ENCODE measurements at regions not wholly inside any gene's neighbourhood (a gene's known extent, or its start where the extent isn't known, plus 50 kb on each side); places are given as distances from the start of the nearest gene placed in this dataset.
A peak's percentile ranks its signal among the peaks of the same experiment; 100 is the strongest.

- H3K36me3 ChIP-seq = no peaks in the 10 kb centered on the region
- H3K4me3 ChIP-seq (replicated peaks in 1 of 3) = no peak overlapping the region
- intact Hi-C loops (cut with DNase I) = no loop called here
- H3K27ac ChIP-seq = no peak overlapping the region
- H3K27me3 ChIP-seq = no peaks in the 10 kb centered on the region
- TF ChIP-seq, protein P1, sequence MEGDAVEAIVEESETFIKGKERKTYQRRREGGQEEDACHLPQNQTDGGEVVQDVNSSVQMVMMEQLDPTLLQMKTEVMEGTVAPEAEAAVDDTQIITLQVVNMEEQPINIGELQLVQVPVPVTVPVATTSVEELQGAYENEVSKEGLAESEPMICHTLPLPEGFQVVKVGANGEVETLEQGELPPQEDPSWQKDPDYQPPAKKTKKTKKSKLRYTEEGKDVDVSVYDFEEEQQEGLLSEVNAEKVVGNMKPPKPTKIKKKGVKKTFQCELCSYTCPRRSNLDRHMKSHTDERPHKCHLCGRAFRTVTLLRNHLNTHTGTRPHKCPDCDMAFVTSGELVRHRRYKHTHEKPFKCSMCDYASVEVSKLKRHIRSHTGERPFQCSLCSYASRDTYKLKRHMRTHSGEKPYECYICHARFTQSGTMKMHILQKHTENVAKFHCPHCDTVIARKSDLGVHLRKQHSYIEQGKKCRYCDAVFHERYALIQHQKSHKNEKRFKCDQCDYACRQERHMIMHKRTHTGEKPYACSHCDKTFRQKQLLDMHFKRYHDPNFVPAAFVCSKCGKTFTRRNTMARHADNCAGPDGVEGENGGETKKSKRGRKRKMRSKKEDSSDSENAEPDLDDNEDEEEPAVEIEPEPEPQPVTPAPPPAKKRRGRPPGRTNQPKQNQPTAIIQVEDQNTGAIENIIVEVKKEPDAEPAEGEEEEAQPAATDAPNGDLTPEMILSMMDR (IDR thresholded peaks at IDR 0.05) = no peak
- no peak for TF ChIP-seq POLR2A (IDR thresholded peaks at IDR 0.05)
- WGBS, 2 donors = 89 to 96% methylated on average over 1 of the region's 1 CpG
- H3K4me1 ChIP-seq = peaks cover 0 to 9% of the 10 kb centered on the region in 2 donors
- H3K9me3 ChIP-seq = no peaks in the 10 kb centered on the region
- no peak for DNase-seq
These were observed 210.3 kb downstream of the CYP26B1 start for GRCh38 chr2:71937396-71937795.

DNA sequence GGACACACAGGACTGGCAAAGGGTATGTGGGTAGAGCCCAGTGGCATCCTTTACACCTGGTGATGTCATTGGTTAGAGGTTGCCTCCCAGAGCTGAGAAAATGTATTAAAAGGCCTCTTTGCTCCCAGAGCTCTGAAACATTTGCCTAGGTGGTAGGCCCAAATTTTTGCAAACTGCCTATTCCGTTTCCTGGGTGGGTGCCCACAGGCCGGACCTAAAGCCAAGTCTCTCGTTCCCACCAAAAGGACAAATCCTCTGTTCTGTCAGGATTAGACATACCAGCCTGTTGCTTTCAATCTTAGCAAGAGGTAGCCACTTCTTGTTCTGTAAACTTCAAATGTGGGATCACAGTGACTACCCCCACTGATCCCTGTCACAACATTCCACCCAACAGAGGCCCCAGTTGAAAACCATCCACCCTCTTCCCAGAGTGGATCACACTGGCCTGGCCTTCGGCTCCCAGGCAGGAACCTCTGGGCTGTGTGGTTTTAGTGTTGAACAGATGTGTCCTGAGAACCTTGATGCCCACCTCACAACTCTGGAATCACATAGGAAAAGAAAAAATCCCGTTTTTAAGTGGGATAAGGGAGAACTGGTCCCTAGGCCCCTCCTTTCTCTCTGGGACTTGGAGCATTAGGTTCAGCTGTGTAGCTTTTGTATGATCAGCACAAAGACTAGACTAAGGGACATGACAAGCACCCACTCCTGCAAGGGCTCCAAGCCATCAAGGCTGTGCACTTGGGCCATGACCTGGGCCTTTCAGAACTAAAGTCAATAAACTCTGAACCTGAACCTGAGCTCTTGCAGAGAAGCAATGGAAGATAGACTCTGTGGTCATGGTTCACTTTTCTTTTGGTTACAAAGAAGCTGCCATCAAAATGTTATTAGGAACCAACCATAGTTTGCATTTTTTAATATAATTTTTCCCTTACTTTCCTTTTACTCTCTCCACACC is 211.3 kb downstream of the CYP26B1 start:
- H3K36me3 ChIP-seq = no peaks in the 10 kb centered on the region
- H3K4me3 ChIP-seq (replicated peaks in 1 of 3) = no peak overlapping the region
- intact Hi-C loops (cut with DNase I) = no loop called here
- no peak for DNase-seq
- H3K9me3 ChIP-seq = no peaks in the 10 kb centered on the region
- H3K27me3 ChIP-seq = no peaks in the 10 kb centered on the region
- WGBS, 2 donors = 90 to 94% methylated on average over 5 of the region's 5 CpGs
- H3K4me1 ChIP-seq = peaks cover 0 to 9% of the 10 kb centered on the region in 2 donors
- no peak for TF ChIP-seq POLR2A (IDR thresholded peaks at IDR 0.05)
- TF ChIP-seq, protein P1 (IDR thresholded peaks at IDR 0.05) = no peak
- no peak overlapping the region for H3K27ac ChIP-seq

- Histone ChIP-seq H3K4me1 (peaks cover 0 to 9% of the 10 kb centered on the region in 2 donors), H3K36me3 (no peaks in the 10 kb centered on the region), H3K27me3 (no peaks in the 10 kb centered on the region), H3K27ac (no peak overlapping the region), H3K4me3 (replicated peaks in 1 of 3) (no peak overlapping the region), H3K9me3 (no peaks in the 10 kb centered on the region)
- DNase-seq = peak; percentile 37 to 40
- WGBS, 2 donors = 45 to 50% methylated on average over 11 of the region's 11 CpGs
- intact Hi-C loops (cut with DNase I) = no loop called here
- TF ChIP-seq POLR2A (IDR thresholded peaks at IDR 0.05) = no peak
- TF ChIP-seq, protein P1 (IDR thresholded peaks at IDR 0.05) = no peak
These were observed 212.3 kb downstream of the CYP26B1 start for GRCh38 chr2:71935262-71935848.

DNA sequence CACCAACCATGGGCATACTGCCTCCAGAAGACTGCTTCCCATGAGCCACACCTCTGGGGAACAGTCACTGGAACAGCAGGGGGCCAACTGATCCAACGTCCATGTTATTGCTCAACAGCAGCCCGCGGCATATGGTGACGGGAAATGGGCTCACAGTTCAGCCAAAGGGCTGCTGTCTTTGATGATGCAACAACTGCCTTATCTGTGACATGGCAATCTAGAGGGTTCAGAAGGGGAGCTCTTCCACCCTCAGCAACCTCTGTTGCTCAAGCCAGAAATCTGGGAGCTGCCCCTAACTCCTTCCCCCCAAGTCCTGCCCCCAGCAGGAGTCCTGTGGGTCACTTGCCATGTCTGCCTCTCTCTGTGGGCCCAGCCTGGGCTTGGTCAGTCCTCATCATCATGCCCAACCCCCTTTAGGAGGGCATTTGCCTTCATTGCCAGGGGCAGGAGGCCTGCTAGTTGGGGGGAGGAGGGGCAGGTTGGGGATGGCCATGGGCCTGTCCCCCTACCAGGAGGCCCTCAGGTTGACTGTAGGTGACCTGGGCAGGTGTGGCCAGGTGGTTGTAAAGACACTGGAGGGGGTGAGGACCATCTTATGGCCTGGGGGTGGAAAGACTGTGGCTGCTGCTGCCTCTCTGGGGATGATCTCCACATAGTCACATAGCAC is 212.9 kb downstream of the CYP26B1 start:
- TF ChIP-seq, protein P1 (IDR thresholded peaks at IDR 0.05) = no peak
- TF ChIP-seq POLR2A (IDR thresholded peaks at IDR 0.05) = no peak
- H3K27ac ChIP-seq = peak overlapping the region in 1 of 3 donors; percentile 43
- no peaks in the 10 kb centered on the region for H3K9me3 ChIP-seq
- H3K27me3 ChIP-seq = no peaks in the 10 kb centered on the region
- H3K4me3 ChIP-seq (replicated peaks in 1 of 3) = no peak overlapping the region
- WGBS, 2 donors = 88 to 94% methylated on average over 4 of the region's 4 CpGs
- no peaks in the 10 kb centered on the region for H3K36me3 ChIP-seq
- DNase-seq = no peak
- intact Hi-C loops (cut with DNase I) = no loop called here
- H3K4me1 ChIP-seq = peaks cover 0 to 6% of the 10 kb centered on the region in 2 donors

- H3K4me1 ChIP-seq = peaks cover 0 to 3% of the 10 kb centered on the region in 2 donors
- H3K27ac ChIP-seq = no peak overlapping the region
- WGBS, 2 donors = 90 to 100% methylated on average over 1 to 2 of the region's 2 CpGs
- no peak for DNase-seq
- no peaks in the 10 kb centered on the region for H3K27me3 ChIP-seq
- no peaks in the 10 kb centered on the region for H3K9me3 ChIP-seq
- H3K36me3 ChIP-seq = no peaks in the 10 kb centered on the region
- H3K4me3 ChIP-seq (replicated peaks in 1 of 3) = no peak overlapping the region
- intact Hi-C loops (cut with DNase I) = no loop called here
- TF ChIP-seq, protein P1 (IDR thresholded peaks at IDR 0.05) = no peak
- TF ChIP-seq POLR2A (IDR thresholded peaks at IDR 0.05) = no peak
These were observed 213.4 kb downstream of the CYP26B1 start for GRCh38 chr2:71934320-71934593.
